Skin epidermis (tissue), 12 donors: ENCODE measurements at regions not wholly inside any gene's neighbourhood (a gene's known extent, or its start where the extent isn't known, plus 50 kb on each side); places are given as distances from the start of the nearest gene placed in this dataset.

Experiments used
- H3K27ac ChIP-seq, 21 experiments: fragments of 200-600 bp; sonication (generic) in 11 of 21; one replicate each; pipeline ENCODE4 v1.5.0; 2020; ENCODE audit warnings: mild to moderate bottlenecking in 3 of 21, inconsistent platforms in 2 of 21, moderate library complexity in 2 of 21
- H3K4me3 ChIP-seq, 7 experiments: fragments of 200-600 bp; sonication (generic) in 2 of 7; one replicate each; pipeline ENCODE4 v1.5.0; 2020; ENCODE audit warnings: inconsistent platforms in 2 of 7, mild to moderate bottlenecking in 2 of 7, moderate library complexity in 1 of 7

DNA sequence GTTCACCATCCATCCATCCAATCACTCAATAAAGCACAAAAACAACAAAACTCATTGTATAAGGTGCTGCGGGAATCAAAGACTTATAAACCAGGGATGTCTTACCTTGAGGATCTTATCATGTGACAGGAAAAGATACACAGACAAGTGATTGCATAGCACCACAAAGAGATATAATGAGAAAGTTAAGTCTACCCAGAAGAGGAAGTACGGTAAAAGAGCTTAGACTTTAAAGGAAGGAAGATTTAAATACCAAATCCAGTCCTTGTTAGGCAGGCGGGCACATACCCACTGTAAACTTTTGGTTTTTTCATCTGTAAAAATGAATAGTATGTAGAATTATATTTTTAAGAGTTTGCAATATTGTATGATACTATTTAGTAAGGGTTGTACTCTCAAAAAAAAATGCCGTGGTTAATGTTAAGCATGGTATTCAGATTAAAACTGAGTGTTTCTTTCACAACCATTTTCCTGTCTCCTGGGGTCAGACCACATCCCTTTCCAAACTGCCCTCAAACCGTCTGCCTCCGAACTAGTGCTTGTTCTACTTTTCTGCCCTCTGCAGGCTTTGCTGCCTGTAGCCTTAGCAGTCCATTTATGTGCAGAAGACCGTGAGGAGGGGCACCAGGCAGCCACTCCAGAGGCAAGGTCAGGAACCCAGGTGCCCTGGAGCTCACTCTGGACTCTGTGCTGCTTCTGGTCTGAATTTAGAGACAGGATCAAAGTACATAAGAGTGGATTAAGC lies 179.5 kb upstream of the SYNDIG1 start:
- no peak overlapping the region for H3K27ac ChIP-seq

DNA sequence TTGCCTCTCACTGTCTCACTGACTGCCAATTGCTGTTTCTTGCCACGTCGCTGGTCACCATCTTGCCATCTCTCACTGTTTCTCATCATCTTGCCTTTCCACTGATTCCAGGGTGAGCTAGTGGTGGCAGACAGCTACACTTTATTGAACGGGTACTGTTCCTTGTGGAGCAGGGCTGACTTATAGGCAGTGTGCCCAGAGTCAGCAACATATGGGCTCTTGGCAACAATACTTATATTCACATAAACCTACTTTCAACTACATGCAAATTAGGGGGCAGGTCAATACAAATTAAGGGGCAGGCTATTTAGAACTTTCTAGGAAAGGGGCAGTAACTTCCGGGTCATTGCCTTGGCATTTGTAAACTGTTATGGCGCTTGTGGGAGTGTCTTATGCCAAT lies 186.2 kb upstream of the SYNDIG1 start:
- Histone ChIP-seq H3K27ac (no peak overlapping the region), H3K4me3 (no peak overlapping the region)

More for the DNA sequence above, 179.5 kb upstream of the SYNDIG1 start:
- H3K4me3 ChIP-seq: no peak overlapping the region

DNA sequence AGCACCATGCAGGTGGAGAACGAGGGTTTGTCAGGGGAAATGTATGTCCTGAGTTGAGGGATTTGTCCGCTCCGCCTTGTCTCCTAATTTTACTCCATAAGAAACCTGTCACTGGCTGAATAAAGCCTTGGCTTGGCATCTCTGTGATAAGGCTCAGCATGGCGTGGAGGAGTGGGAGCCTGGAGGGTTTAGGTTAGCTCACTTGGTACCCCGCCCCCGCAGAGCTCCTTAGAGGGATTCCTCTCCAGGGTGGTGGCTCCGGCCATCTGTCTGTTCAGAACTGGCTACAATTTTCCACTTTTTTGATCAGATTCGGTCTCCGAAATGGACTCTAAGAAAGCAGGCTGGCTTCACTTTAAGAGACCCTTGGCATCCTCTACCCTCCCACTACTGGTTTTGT lies 192.2 kb upstream of the SYNDIG1 start:
- Histone ChIP-seq H3K27ac (no peak overlapping the region), H3K4me3 (no peak overlapping the region)

DNA sequence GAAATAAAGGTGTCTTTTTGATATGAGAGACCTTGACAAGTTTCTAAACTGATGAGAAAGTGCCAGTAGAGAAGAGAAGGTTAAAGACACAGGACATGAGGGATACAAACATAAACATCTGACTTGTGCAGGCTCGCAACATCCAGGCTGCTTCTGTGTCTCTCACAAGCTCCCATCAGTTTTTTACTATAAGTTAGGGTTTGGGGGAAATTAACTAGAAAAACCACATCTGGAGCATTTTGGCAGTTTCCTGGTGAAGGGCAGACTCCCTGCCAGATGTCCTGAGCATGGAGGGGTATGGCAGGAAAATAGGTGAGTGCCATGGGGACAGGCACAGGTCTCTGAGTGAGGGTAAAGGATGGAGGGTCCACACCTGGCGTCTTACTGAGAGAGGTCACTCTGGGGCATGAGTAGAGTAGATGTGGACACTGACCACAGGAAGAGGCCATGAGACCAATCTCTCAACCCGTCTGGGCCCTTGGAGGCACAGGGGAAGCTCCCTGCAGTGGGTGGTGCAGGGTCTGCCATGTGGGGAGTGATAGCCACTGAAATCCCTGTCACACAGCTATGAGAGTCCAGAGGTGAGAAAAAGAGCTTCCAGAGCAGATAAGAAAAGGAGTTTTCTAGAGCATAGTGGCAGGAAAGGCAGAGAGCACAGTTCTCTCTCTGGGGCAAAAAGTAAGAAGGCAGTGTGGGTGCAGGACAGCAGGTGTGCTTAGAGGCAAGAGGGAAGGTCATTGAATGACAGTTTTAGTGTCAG lies 193.3 kb upstream of the SYNDIG1 start:
- Histone ChIP-seq H3K4me3 (no peak overlapping the region), H3K27ac (no peak overlapping the region)

DNA sequence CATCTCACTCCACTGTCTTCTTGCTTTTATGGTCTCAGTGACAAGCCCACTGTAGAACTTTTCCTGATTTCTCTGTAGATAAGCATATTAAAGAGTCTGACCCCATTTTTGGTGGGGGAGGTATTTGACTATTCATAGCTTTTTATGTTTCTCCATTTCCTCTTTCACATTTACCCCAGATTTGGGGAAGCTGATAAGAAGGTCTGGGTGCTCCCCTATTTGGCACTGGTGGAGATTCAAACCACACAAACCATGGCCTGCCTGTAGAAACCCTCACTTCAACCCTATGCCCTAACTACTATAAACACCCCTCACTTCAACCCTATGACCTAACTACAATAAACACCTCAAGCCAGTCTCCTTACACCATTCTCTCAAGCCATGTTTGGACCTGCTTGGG lies 196.2 kb upstream of the SYNDIG1 start:
- Histone ChIP-seq H3K4me3 (no peak overlapping the region), H3K27ac (no peak overlapping the region)

DNA sequence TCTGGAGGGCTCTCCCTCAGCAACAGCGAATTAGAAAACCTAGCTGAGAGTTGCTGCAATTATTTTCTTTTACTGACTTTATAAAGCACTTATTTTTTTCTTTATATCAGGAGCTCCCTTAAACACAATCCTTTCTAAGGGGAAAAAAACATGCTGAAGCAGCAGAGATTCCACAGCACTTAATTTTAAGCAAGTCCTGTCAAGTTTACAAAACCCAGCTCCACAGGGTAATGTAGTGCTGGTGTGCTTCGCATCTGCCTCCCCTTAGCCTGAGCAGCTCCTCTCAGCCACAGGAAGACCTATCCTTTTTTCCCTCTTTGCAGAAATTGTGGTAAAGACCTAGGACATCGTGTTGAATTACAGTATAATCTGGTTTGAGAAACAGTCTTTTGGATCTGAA lies 208.1 kb upstream of the SYNDIG1 start:
- Histone ChIP-seq H3K4me3 (no peak overlapping the region), H3K27ac (no peak overlapping the region)

DNA sequence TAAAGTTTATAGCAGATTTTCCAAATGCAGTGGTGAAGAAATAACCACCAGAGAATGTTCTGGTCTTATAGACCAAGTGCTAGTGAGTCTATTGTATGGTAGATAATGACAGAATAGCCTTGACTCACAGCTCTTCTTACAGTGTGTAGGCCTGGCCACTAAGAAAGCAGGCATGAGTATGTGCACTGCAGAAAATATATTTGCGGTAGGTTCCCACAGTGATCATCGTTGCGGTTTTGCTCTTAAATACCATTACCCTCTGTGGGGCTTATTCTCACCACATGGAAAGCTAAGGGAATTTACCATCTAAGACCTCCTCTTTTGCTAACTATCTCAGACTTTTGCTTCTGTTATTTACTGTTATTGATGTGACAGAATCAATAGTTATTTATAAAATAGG lies 212.3 kb upstream of the SYNDIG1 start:
- Histone ChIP-seq H3K4me3 (no peak overlapping the region), H3K27ac (no peak overlapping the region)

DNA sequence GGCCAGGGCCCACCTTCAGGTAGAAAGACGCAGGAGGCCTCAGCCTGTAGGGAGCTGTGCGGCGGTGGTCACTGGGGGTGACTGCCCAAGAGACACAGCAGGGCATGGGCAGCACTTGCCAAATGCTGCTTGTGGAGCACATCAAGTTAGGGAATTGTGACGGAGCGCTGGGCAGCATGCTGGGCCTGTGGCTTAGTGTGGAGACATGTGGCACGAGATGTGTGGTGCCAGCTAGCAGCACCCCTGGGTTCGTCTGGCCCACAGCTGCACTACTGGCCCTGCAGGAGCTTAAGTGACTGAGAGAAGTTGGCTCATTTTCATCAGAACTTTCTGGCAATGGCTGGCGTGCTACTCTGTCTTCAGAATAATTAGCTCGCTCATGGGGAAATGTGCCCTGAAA lies 213.1 kb upstream of the SYNDIG1 start:
- Histone ChIP-seq H3K4me3 (no peak overlapping the region), H3K27ac (no peak overlapping the region)

DNA sequence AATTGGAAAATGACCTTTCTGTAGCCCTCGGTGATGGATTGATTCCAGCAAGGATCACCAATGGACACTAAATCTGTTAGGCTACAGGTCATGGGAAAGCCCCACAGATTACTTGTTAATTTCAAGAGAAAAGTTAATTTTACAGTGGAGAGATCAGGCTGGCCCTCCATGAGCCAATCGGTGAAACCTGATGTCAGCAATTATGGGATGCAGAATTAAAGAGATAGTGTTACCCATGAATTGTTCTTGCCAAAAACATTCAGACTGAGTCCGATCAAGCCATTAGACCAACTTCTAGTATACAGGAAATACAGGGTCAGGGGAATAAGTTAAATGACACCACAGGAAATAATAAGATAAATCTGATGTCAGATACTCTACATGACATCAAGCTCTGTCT lies 214.9 kb upstream of the SYNDIG1 start:
- H3K4me3 ChIP-seq: no peak overlapping the region
- no peak overlapping the region for H3K27ac ChIP-seq

DNA sequence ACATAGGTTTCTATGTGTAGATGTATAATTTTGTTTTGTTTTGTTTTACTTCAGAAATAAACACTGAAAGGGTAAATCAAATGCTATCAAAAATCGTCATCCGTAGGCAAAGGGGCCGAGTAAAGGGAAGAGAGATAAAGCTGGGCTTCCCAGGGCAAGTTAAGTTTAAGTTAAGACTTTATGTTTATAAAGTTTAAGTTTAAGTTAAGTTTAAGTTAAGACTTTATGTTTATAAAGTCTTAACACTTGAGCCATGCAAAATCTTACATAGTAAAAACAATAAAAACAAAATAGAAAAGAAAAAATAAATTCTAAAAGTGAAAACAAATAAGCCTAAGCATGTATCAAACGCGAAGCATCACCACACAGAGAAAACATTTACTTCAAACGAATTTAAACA lies 216.1 kb upstream of the SYNDIG1 start:
- H3K27ac ChIP-seq: no peak overlapping the region
- no peak overlapping the region for H3K4me3 ChIP-seq

DNA sequence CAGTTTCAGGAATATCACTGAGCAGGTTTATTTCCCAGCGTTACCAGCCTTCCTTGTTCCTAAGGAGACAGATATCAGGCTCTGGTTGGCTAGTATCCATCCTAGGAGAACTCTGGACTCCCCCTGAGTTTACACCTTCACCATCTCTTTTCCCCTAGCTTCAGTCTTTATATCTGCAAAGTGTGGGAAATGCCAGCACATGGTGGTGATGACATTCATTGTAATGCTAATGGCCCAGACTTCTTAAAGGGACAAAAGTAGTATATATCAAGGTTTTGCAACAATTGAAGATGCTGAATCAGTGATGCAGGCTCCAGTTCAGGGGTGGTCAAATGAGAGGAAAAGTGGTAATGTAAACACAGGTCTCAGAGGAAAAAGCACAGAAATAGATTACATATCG lies 224.3 kb upstream of the SYNDIG1 start:
- no peak overlapping the region for H3K4me3 ChIP-seq

DNA sequence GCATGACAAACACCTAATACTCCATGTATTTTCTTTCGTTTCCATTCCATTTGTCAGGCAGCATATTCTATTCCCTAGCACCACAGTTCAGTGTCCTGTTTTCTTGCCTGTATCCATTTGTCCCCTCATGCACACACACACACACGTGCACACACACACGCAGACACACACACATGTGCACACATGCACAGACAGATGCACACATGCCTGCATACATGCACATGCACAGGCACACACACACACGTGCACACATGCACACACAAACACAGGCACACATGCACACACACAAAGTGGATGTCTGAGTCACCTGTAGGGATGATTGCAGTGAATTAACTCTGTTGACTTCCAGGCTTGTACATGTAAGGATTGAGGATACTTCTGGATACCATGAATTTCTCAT lies 226.7 kb upstream of the SYNDIG1 start:
- H3K27ac ChIP-seq: no peak overlapping the region
- H3K4me3 ChIP-seq: no peak overlapping the region

More for the DNA sequence above, 224.3 kb upstream of the SYNDIG1 start:
- no peak overlapping the region for H3K27ac ChIP-seq

DNA sequence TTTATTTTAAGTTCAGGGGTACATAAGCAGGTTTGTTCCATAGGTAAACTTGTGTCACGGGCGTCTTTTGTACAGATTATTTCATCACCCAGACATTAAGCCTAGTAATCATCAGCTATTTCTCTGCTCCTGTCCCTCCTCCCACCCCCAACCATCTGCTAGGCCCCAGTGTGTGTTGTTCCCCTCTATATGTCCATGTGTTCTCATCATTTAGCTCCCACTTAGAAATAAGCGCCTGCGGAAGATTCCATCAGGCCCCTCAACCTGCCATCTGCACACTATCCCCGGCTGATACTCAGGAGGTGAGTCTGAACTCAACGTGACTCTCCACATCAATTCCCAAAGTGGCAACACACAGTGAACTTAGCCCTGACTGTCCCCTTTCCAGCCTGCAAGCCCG lies 228.0 kb upstream of the SYNDIG1 start:
- H3K27ac ChIP-seq: no peak overlapping the region
- H3K4me3 ChIP-seq: no peak overlapping the region

DNA sequence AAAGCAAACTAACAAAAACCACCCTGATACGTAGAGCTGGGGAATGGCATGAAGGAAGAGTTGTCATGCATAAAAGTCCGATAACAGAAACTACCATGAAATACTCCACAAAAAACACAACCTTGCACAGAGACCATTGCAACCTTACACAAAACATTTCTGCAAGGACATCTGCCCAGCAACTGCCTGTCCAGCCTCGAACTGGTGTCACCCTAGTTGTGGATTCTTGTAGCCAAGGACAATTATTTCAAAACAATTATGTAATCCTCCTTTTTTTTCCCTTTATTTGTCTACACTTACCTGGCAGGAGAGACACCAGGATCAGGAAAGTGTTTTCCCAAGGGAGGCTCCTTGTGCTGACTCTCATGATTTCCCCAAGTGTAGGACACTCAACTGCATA lies 232.5 kb upstream of the SYNDIG1 start:
- no peak overlapping the region for H3K27ac ChIP-seq
- H3K4me3 ChIP-seq: no peak overlapping the region

DNA sequence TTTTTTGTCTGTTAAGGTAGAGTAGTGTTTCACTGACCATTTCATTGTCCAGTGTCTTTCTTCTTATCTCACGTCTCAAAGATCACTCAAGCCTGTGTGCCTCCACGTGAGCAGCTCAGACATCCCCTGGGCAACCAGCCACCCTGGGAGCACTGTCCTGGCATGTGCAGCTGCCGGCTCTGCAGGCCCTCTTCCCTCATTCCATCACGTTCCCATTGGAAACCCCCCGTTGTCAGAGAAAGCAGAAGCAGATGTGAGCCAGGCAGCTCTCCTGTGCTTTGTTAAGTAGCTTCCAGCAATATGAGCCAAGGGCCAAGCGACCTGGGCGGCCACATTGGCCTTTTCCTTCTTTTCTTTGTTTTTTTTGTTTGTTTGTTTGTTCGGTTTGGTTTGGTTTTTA lies 233.2 kb upstream of the SYNDIG1 start:
- H3K27ac ChIP-seq: no peak overlapping the region

DNA sequence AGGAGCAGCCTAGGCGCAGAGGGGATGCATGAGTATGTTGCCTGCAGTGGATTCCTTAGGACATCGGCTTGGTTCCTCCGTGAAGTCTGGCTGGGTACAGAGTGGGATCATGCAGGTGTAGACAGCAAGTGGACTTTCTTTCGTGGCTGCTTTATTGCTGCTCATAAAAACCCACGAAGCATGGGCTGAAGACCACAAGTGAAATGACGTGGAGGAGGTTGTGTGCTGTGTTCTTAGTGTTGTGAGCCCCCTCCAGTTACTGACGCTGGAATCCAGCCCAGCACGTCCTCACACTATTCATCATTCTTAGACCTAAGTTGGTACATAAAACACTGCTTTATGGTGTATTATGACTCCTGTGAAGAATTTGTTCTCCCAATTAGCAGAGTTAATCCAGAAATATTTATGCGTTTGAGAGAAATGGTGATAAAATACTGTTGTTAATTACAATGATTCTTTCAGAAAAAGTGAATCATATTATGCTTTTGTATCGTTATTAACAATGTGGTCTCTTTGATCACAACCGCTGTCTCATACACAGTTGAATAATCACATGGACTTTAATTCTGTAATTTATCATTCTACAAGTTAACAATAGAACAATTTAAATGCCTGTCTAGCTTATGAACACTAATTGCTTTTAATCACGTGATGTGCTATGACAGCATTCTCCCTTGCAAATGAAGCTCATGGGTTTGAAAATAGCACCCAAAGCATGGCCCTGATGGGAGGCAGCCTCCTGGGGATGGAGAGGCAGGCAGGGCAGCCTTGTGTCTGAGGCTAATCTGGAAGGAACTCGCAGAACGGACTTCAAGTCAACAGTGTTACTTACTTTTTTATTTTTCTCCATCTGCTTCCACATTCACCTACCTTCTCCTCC lies 233.9 kb upstream of the SYNDIG1 start:
- H3K27ac ChIP-seq: no peak overlapping the region
- H3K4me3 ChIP-seq: no peak overlapping the region

More for the DNA sequence above, 233.2 kb upstream of the SYNDIG1 start:
- no peak overlapping the region for H3K4me3 ChIP-seq

DNA sequence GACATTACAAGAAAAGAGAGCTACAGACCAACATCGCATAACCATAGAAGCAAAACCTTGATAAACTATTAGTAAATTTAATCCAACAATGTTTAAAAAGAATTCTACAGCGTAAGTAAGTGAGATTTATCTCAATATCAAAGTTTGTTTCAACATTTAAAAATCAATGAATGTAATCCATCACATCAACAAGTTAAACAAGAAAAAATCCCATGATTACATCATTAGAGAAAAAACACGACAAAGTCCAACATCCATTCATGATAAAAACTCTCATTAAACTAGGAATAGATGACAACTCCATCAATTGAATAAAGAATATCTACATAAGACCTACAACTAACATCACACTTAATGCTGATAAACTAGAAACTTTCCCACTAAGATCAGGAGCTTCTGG lies 239.0 kb upstream of the GGTLC1 start:
- no peak overlapping the region for H3K4me3 ChIP-seq
- H3K27ac ChIP-seq: no peak overlapping the region

DNA sequence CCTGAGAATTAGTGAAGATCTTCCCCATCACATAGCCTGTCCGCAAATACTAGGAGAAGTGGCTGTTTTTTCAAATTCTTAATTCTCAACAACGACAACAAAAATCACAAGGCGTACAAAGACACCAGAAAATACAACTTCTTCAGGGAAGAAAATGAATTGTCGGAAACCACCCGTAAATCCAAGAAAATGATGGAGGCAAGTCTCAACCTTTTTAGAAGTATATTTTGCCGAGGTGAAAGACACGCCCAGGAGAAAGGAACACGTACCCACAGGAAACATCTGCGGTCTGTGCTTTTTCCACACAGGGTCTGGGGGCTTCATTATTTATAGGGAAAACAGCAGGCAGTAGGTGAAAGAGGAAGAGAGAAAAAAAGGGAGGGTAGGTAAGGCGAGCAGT lies 223.9 kb upstream of the GGTLC1 start:
- H3K4me3 ChIP-seq: no peak overlapping the region
- H3K27ac ChIP-seq: no peak overlapping the region

DNA sequence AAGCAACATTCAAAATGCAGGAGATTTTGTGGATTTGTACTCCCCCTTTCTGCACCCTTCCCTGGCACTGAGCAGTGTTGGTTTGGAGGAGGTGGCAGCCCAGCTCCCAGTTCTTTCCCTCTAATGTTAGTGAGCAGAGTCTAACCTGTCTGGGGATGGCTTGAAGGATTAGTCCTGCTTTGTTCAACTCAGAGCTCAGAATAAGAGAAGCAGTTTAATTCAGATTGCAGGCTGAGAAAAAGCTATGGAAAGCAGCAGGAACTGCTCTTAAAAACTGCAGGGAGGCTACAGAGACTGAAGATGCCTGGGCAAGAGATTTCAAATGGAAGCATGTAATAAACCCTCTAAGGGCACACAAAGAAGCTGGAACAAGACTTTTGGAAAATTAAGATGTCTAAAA lies 223.4 kb upstream of the GGTLC1 start:
- Histone ChIP-seq H3K27ac (no peak overlapping the region), H3K4me3 (no peak overlapping the region)

DNA sequence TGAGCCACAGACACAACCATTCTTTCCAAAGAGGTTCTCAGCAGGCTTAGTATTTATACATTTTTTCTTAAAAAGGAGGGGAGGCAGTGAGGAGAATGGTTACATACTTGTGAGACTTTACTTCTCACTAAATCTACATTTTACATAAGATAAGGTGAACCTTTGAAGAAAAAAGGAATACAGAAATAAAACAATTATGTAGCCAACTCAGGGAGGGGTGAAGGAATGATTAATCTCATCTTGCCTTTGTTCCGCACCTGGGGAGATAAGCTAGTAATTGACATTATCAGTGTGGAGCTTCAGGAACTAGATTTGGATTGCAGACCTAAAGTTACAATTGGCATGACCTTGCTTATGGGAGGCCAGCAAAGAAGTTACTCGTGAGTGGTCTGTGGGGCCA lies 221.8 kb upstream of the GGTLC1 start:
- Histone ChIP-seq H3K4me3 (no peak overlapping the region), H3K27ac (no peak overlapping the region)

DNA sequence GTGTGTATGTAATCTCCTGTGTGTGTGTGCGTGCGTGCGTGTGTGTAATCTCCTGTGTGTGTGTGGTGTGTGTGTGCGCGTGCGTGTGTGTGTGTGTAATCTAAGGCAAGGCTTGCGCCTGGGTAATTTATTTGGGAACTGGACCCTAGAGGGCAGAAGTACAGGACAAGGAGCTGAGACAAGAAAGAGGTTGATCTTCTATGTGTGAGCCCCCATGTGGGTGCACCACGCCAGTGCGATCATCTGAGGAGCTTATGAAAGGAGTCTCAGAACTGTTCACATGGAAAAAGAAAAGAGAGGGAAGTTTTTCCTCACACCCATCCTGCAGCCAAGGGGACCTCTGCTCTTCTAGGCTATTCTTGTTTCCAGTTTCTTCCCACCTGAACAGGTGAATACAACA lies 220.1 kb upstream of the GGTLC1 start:
- no peak overlapping the region for H3K4me3 ChIP-seq
- H3K27ac ChIP-seq: no peak overlapping the region
